HEK293T (cell line): ENCODE measurements at regions not wholly inside any gene's neighbourhood (a gene's known extent, or its start where the extent isn't known, plus 50 kb on each side); places are given as distances from the start of the nearest gene placed in this dataset.

ENCODE experiments used
- HDGF ChIP-seq: fragments of 450-650 bp; IDR thresholded peaks from 2 replicates; pipeline ENCODE4 v1.6.1; 2017; ENCODE audit warnings: antibody characterized with exemption, borderline replicate concordance
- LEF1 ChIP-seq: fragments of 450-650 bp; IDR thresholded peaks from 2 replicates; pipeline ENCODE4 v1.6.1; 2017; ENCODE audit warnings: mild to moderate bottlenecking, borderline replicate concordance

DNA sequence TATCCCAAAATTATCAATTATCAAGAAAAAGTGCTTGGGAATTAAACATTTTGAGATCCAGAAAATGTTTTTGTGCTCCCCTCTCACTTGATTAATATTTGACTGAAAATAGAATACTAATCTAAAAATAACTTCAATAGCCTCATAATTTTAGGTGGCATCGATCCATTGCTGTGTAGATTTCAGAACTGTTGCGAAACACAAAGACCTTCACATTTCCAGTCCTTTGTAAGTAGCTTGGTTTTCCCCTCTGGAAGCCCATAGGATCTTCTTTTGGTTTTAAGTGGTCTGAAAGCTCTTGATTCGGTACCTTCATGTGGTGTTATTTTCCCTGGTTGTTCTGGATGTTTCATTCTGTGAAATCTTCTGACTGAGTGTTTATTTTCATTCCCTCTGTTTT, 176.5 kb downstream of the NUFIP1 start:
- TF ChIP-seq HDGF (no peak), LEF1 (no peak)
